ENCODE measurements at regions not wholly inside any gene's neighbourhood (a gene's known extent, or its start where the extent isn't known, plus 50 kb on each side); places are given as distances from the start of the nearest gene placed in this dataset.

DNA sequence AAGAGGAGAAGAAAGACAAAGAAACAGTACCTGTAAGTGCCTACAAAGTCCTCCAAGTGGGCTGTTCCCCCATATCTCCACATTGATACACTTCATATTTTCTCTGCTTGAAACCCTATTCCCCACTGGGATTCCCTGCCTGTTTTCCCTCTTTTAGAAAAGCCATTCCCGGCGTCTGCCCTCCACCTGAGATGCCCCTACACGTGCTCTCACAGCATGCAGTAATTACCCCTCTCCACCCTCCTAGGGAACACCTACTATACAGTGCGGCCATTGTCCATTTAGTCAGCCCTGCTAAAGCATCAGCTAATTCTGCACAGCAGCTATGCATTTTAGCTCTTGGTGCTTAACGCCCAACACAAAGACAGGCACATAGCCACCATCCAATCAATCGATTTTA lies 135.7 kb upstream of the TIAM1 start:
- Histone ChIP-seq H3K9me3 (ENCODE audit: control insufficient read depth, low read length) (no peaks in the 10 kb centered on the region), H3K27ac (ENCODE audit: low read length) (no peak overlapping the region), H3K27me3 (ENCODE audit: control insufficient read depth, insufficient read depth) (no peaks in the 10 kb centered on the region), H3K4me3 (ENCODE audit: low read length) (no peak overlapping the region), H3K4me1 (ENCODE audit: control insufficient read depth, insufficient read depth, low read length) (no peaks in the 10 kb centered on the region)
- 85% methylated on average over 6 of the region's 6 CpGs for WGBS
- ATAC-seq = no peak
- DNase-seq = no peak
- intact Hi-C loops (cut with DNase I) = no loop called here

DNA sequence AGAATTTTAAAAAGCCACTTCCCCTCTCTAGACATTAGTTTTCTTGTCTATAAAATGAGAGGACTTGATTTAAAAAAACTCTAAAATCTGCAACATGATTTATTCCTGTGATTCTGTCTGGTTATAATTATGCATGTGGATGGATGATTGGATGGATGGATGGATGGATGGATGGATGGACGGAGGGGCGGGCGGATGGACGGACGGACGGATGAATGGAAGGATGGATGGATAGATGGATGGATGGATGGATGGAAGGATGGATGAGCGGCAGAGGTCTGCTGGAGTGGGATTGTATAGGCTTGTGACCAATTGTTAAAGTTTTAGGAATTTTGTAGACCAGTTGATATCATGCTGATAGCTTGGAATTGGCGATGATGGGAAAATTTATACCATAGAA lies 135.2 kb upstream of the TIAM1 start:
- Histone ChIP-seq H3K27me3 (ENCODE audit: control insufficient read depth, insufficient read depth) (no peaks in the 10 kb centered on the region), H3K4me3 (ENCODE audit: low read length) (no peak overlapping the region)
- intact Hi-C loops (cut with DNase I) = no loop called here

DNA sequence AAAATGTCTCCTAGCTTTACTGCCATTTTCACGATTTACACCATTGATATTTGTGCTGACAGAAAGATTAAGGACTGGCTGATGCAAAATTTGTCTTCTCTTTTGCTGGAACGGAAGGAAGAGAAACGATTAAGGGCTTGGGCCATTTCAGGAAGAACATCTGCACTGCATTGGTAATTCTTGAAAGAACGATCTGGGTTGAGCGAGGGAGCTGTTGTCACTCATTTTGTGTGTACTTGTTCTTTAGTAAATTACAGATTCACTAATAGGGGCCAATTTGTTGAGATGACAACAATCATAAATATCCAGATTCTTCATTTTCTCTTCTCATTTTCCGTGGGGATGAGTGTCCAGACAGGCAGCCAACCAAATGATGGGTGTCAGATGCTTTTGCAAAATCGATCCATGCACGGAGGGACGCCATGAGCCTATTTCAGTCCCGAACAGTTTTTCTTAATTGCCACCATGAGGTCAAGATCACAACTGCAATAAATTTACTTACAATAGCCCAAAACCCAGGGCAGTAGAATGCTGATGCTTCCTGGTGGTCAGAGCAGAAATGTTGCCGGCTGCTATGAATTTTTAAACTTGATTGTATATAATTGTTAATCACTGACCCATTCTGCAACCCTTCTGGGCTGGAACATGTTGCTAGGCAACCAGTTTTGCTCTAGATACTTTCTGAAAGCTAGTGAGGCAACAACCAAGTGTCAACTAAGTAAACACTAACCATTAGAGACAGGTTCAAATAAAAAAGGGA lies 132.4 kb upstream of the TIAM1 start:
- intact Hi-C loops (cut with DNase I) = no loop called here

More for the DNA sequence above, 135.2 kb upstream of the TIAM1 start:
- Histone ChIP-seq H3K27ac (ENCODE audit: low read length) (no peak overlapping the region), H3K4me1 (ENCODE audit: control insufficient read depth, insufficient read depth, low read length) (no peaks in the 10 kb centered on the region), H3K9me3 (ENCODE audit: control insufficient read depth, low read length) (no peaks in the 10 kb centered on the region)
- WGBS = 98% methylated on average over 8 of the region's 8 CpGs
- DNase-seq (no peak), ATAC-seq (no peak)

DNA sequence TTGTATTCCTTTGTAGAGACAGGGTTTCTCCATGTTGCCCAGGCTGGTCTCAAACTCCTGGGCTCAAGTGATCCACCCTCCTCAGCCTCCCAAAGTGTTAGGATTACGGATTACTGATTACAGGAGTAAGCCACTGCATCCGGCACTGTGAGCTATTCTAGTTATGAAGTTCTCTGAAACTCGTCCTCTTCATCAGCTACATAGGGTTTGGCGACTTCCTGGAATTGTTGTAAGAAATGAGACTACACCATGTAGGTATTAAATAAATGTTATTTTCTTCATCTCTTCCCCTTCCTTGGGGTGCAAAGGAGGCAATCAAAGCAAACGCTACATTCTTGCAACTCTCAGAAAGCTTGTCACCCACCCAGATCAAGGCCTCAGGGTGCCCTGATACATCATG lies 131.2 kb upstream of the TIAM1 start:
- ATAC-seq (no peak), DNase-seq (no peak)
- H3K27me3 ChIP-seq (ENCODE audit: control insufficient read depth, insufficient read depth) = no peaks in the 10 kb centered on the region
- H3K4me3 ChIP-seq (ENCODE audit: low read length) = no peak overlapping the region
- WGBS = 86% methylated on average over 5 of the region's 5 CpGs
- no peaks in the 10 kb centered on the region for H3K4me1 ChIP-seq (ENCODE audit: control insufficient read depth, insufficient read depth, low read length)
- intact Hi-C loops (cut with DNase I) = no loop called here
- H3K27ac ChIP-seq (ENCODE audit: low read length) = no peak overlapping the region
- H3K9me3 ChIP-seq (ENCODE audit: control insufficient read depth, low read length) = no peaks in the 10 kb centered on the region

More for the DNA sequence above, 132.4 kb upstream of the TIAM1 start:
- 64% methylated on average over 11 of the region's 11 CpGs for WGBS
- Histone ChIP-seq H3K9me3 (ENCODE audit: control insufficient read depth, low read length) (no peaks in the 10 kb centered on the region), H3K27ac (ENCODE audit: low read length) (no peak overlapping the region), H3K4me1 (ENCODE audit: control insufficient read depth, insufficient read depth, low read length) (no peaks in the 10 kb centered on the region), H3K27me3 (ENCODE audit: control insufficient read depth, insufficient read depth) (no peaks in the 10 kb centered on the region), H3K4me3 (ENCODE audit: low read length) (no peak overlapping the region)
- ATAC-seq = no peak
- DNase-seq = no peak

DNA sequence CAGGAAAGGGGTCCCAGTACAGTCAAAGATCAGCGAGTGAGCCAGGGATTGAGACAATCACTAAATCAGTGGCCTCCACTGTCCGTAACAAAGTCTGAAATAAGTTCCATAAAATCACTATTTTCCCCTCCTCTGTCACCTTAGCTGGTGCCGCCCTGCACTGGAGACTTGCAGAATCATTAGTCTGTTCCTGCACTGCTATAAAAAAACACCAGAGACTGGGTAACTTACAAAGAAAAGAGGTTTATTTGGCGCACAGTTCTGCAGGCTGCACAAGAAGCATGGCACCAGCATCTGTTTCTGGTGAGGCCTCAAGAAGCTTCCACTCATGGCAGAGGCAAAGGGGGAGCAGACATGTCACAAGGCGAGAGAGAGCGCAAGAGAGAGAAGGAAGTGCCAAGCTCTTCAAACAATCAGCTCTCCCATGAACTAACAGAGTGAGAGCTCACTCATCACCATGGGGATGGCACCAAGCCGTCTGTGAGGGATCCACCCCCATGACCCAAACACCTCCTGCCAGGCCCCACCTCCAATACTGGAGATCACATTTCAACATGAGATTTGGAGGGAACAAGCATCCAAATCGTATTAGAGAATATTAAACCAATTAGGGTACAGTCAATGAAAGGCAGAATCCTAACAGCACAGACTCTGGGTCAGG lies 129.8 kb upstream of the TIAM1 start:
- Histone ChIP-seq H3K4me1 (ENCODE audit: control insufficient read depth, insufficient read depth, low read length) (no peaks in the 10 kb centered on the region), H3K27me3 (ENCODE audit: control insufficient read depth, insufficient read depth) (no peaks in the 10 kb centered on the region), H3K9me3 (ENCODE audit: control insufficient read depth, low read length) (no peaks in the 10 kb centered on the region), H3K4me3 (ENCODE audit: low read length) (no peak overlapping the region), H3K27ac (ENCODE audit: low read length) (no peak overlapping the region)
- WGBS = 83% methylated on average over 8 of the region's 8 CpGs
- DNase-seq = no peak
- intact Hi-C loops (cut with DNase I) = no loop called here
- ATAC-seq = no peak

DNA sequence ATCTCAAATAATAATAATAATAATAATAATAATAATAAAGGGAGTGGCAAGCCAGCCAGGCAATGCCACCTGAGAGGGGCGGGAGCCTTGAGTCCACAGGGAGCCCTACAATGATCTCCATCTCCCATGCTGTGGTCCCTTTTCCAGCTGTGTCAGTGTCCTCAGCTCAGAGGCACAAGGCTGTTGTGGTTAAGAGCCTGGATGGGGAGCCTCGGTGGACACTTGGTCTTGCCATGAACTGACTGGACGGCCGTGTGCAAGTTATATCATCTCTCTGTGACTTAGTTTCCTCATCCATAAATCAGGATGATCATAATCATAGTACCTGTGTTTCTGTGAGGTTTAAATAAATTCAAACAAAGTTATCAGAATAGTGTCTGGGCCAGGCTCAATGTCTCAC lies 127.8 kb upstream of the TIAM1 start:
- DNase-seq (no peak), ATAC-seq (no peak)
- intact Hi-C loops (cut with DNase I) = no loop called here
- Histone ChIP-seq H3K27me3 (ENCODE audit: control insufficient read depth, insufficient read depth) (no peaks in the 10 kb centered on the region), H3K4me3 (ENCODE audit: low read length) (no peak overlapping the region), H3K9me3 (ENCODE audit: control insufficient read depth, low read length) (no peaks in the 10 kb centered on the region), H3K27ac (ENCODE audit: low read length) (no peak overlapping the region), H3K4me1 (ENCODE audit: control insufficient read depth, insufficient read depth, low read length) (no peaks in the 10 kb centered on the region)
- 89% methylated on average over 4 of the region's 4 CpGs for WGBS

DNA sequence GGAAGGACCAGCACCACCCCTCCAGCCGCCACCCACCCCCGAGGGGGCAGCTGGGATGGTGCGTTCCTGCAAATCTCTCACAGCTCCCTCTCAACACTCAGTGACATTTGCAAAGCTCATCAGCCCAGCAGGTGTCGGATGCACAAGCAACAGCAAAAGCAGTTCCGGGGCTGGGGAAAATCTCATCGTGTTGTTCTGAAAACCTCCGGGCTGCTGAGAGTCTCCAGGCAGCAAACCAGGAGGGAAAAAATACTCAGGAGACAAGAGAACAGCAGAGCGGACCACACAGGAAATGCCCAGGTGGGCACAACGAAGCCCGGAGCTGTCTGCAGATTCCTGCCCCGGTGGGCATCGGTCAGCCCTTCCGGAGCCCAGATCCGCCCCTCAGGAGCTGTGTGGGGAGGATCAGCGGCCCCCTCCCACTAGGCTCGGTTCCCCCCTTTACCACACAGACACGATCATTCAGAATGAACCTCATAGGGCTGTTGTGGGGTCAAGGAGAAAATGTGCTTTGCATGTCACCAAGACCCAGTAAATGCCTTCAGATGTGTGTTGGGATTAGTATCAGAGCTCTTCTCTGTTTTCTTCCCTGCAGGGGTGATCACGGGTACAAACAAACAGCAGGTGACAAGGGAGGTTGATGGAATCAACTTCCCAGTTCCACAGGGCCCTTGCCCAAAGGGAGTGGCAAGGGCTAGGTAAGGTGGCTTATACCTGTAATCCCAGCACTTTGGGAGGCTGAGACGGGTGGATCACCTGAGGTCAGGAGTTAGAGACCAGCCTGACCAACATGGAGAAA lies 127.0 kb upstream of the TIAM1 start:
- 56% methylated on average over 19 of the region's 19 CpGs for WGBS

DNA sequence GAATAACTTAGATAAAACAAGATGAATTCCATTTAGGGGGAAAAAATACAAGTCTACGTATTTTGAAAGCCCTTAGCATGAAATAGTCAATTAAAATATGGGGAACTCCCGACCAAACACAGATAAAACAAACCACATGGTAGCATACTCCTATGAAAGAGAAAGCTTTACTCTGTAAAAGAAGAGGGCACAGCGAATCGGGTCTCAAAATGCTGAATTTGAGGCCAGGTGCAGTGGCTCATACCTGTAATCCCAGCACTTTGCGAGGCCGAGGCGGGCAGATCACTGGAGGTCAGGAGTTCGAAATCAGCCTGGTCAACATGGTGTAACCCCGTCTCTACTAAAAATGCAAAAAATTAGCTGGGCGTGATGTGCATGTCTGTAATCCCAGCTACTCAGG lies 116.9 kb upstream of the TIAM1 start:
- H3K27ac ChIP-seq (ENCODE audit: low read length) = no peak overlapping the region
- H3K27me3 ChIP-seq (ENCODE audit: control insufficient read depth, insufficient read depth) = no peaks in the 10 kb centered on the region
- H3K9me3 ChIP-seq (ENCODE audit: control insufficient read depth, low read length) = no peaks in the 10 kb centered on the region
- 88% methylated on average over 10 of the region's 10 CpGs for WGBS
- H3K4me3 ChIP-seq (ENCODE audit: low read length) = no peak overlapping the region
- DNase-seq = no peak
- intact Hi-C loops (cut with DNase I) = no loop called here
- H3K4me1 ChIP-seq (ENCODE audit: control insufficient read depth, insufficient read depth, low read length) = no peaks in the 10 kb centered on the region
- no peak for ATAC-seq

More for the DNA sequence above, 127.0 kb upstream of the TIAM1 start:
- intact Hi-C loops (cut with DNase I) = no loop called here
- DNase-seq (no peak), ATAC-seq (no peak)
- Histone ChIP-seq H3K27ac (ENCODE audit: low read length) (no peak overlapping the region), H3K9me3 (ENCODE audit: control insufficient read depth, low read length) (no peaks in the 10 kb centered on the region), H3K27me3 (ENCODE audit: control insufficient read depth, insufficient read depth) (no peaks in the 10 kb centered on the region), H3K4me1 (ENCODE audit: control insufficient read depth, insufficient read depth, low read length) (no peaks in the 10 kb centered on the region), H3K4me3 (ENCODE audit: low read length) (no peak overlapping the region)

DNA sequence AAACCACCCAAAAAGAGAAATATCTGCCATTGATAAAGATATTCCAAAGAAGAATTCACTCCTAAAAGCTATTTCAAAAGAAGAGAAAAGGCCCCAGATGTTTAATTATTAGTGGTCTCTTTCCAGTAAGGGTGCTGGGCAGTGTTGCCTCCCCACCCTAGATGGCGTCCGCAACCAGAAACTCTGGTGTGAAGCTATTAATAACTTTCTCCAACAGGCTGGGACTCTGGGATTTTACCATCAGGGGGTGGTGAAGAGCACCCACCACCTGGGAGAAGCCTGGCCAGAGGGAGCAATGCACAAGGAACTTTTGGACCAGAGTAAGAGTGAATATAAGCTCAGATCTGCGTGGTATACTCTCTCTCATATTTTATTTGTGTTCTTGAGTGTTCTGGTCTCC lies 115.4 kb upstream of the TIAM1 start:
- no peak overlapping the region for H3K27ac ChIP-seq (ENCODE audit: low read length)
- no peaks in the 10 kb centered on the region for H3K4me1 ChIP-seq (ENCODE audit: control insufficient read depth, insufficient read depth, low read length)
- DNase-seq (no peak), ATAC-seq (no peak)
- intact Hi-C loops (cut with DNase I) = no loop called here
- no peaks in the 10 kb centered on the region for H3K27me3 ChIP-seq (ENCODE audit: control insufficient read depth, insufficient read depth)
- no peak overlapping the region for H3K4me3 ChIP-seq (ENCODE audit: low read length)
- 90% methylated on average over 3 of the region's 3 CpGs for WGBS
- no peaks in the 10 kb centered on the region for H3K9me3 ChIP-seq (ENCODE audit: control insufficient read depth, low read length)

DNA sequence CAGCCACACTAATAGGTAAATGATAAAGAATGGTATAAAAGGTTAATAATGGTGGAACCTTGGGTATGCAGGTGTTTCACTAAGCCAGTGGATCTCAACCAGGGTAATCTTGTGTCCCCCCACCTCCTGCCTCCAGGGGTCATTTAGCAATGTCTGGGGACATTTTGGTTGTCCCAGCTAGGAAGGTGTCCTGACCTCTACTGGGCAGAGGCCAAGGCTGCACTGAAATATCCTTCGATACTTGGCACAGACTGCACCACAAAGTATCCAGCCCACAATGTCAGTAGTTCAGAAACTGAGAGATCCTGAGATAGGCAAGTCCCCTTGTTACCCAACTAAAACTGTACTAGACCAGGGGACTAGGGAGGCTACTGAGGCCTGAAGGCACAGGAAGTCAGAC lies 113.6 kb upstream of the TIAM1 start:
- Histone ChIP-seq H3K9me3 (ENCODE audit: control insufficient read depth, low read length) (no peaks in the 10 kb centered on the region), H3K4me3 (ENCODE audit: low read length) (no peak overlapping the region), H3K27me3 (ENCODE audit: control insufficient read depth, insufficient read depth) (no peaks in the 10 kb centered on the region), H3K27ac (ENCODE audit: low read length) (no peak overlapping the region), H3K4me1 (ENCODE audit: control insufficient read depth, insufficient read depth, low read length) (no peaks in the 10 kb centered on the region)
- WGBS = 82% methylated on average over 1 of the region's 1 CpG
- DNase-seq = no peak
- intact Hi-C loops (cut with DNase I) = no loop called here
- no peak for ATAC-seq

DNA sequence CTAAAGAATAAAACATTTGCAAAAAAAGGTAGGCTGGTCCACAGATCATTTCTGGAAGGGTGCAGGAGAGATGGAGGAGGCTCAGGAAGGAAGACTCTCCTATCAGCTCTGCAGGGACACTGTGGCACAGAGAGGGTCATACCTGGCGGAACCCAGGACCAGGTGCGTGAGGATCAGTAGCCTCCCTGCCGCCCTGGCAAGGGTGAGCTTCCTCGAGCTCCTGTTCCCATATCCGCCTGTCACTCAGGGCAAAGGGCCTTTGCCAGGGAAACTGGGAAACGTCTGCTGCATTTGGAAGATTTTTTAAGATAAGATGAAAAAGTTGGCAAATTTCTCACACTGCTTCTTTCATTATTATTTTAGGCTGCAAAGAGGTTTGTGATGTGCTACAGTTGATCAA lies 112.1 kb upstream of the TIAM1 start:
- Histone ChIP-seq H3K27me3 (ENCODE audit: control insufficient read depth, insufficient read depth) (no peaks in the 10 kb centered on the region), H3K27ac (ENCODE audit: low read length) (no peak overlapping the region), H3K9me3 (ENCODE audit: control insufficient read depth, low read length) (no peaks in the 10 kb centered on the region), H3K4me1 (ENCODE audit: control insufficient read depth, insufficient read depth, low read length) (no peaks in the 10 kb centered on the region), H3K4me3 (ENCODE audit: low read length) (no peak overlapping the region)
- no peak for DNase-seq
- no peak for ATAC-seq
- intact Hi-C loops (cut with DNase I) = no loop called here
- 50% methylated on average over 6 of the region's 6 CpGs for WGBS

Data from right cardiac atrium (tissue), 5 donors.